Right cardiac atrium (tissue), 5 donors: ENCODE measurements at regions not wholly inside any gene's neighbourhood (a gene's known extent, or its start where the extent isn't known, plus 50 kb on each side); places are given as distances from the start of the nearest gene placed in this dataset.
"Not testable (repeated sequence)": the region's sequence is repeated elsewhere in the genome, so short reads cannot be mapped to it uniquely, and the experiment has no call there.

ENCODE experiments used
- ATAC-seq, 2 donors: fragments of 200-7000 bp; cut with Tn5 transposase; one replicate each; pipeline versions ENCODE4 v1.8.0 to v1.9.1; 2020; ENCODE audit warnings: moderate library complexity in 2 of 2, mild to moderate bottlenecking in 1 of 2
- DNase-seq, 3 donors: peaks; one replicate each; pipeline ENCODE4 v3.0.0-alpha.2; 2020
- H3K27ac ChIP-seq: one replicate; pipeline ENCODE4 v1.5.1; 2013; ENCODE audit warnings: mild to moderate bottlenecking, low read length, control low read depth, moderate library complexity
- H3K27me3 ChIP-seq: one replicate; pipeline ENCODE4 v1.6.1; 2013; ENCODE audit not compliant: control insufficient read depth, insufficient read depth
- H3K4me1 ChIP-seq: one replicate; pipeline ENCODE4 v1.6.1; 2013; ENCODE audit warnings: low read length; ENCODE audit not compliant: control insufficient read depth, insufficient read depth
- H3K4me3 ChIP-seq: one replicate; pipeline ENCODE4 v1.5.1; 2013; ENCODE audit warnings: low read length, control low read depth
- H3K9me3 ChIP-seq: one replicate; pipeline ENCODE4 v1.6.1; 2013; ENCODE audit warnings: low read length; ENCODE audit not compliant: control insufficient read depth
- WGBS: extraction: QIAGEN DNeasy Blood & Tissue Kit; methylation state at CpG from one replicate; pipeline ENCODE4 v1.1.7; 2013; 5-methylcytosine and 5-hydroxymethylcytosine counted together
- intact Hi-C, 4 donors: fragments of 100-400 bp; cut with DNase I; formaldehyde crosslinking; loops; one replicate each; pipeline versions ENCODE4 v1.11.0 to v1.14.0; 2022 to 2023
- donor health status: healthy with polysubstance abuse.
- donor health status: DM: no; HTN: yes; CAD: no.
- donor health status: DM: no; HTN: no; CAD: no.
- donor health status: DM: no; HTN: yes; CAD: no; lungs with severe emphysema.
- donor health status: DM: yes; HTN: yes; CAD: no.

DNA sequence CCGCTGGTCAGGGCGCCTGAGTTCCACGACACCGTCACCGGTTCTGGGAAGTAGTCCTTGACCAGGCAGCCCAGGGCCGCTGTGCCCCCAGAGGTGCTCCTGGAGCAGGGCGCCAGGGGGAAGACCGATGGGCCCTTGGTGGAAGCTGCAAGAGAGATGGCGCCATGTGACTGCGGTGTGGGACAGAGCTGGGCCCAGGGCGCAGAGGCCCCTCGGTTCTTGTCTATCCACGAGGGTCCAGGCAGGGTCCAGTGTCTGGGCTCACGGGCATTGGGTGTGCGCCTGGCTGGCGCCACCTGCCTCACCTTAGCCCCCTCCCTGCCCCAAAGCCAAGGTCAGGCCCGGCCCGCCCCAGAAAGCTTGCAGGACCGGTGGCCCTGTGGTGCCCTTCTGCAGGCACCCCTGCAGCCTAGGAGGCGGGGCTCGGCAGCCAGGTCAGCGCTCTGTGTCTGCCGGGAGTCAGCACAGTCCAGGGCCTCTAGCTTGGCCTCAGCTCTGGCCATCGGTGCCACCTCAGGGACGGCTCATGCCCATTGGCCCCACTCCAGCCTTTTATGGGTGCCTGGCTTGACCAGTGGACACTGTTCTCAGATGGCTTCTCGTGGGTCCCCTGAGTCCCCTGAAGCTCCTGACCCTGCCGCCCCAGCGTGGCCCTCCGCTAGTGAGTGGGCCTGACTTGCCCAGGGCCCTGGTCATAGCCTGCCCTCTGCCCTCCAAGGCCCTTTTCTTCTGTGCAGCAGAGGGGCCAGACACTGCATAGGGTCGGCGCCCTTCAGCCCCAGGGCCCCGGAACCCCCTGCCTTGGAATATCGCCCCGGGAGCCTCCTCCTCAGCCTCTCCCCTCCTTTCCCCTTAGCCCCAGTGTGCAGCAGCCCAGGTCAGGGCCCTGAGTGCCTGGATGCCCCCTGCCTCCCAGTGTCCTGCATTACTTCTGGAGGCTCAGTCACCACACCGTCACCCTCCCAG is 245.2 kb downstream of the TMEM121 start:
- intact Hi-C loops, H3K27me3 ChIP-seq, H3K4me1 ChIP-seq, H3K9me3 ChIP-seq, H3K27ac ChIP-seq, H3K4me3 ChIP-seq: not testable (repeated sequence)
- peak in 1 of 3 donors; percentile 16 for DNase-seq
- 79% methylated on average over 25 of the region's 35 CpGs for WGBS
- peak; percentile 42 to 57 for ATAC-seq

DNA sequence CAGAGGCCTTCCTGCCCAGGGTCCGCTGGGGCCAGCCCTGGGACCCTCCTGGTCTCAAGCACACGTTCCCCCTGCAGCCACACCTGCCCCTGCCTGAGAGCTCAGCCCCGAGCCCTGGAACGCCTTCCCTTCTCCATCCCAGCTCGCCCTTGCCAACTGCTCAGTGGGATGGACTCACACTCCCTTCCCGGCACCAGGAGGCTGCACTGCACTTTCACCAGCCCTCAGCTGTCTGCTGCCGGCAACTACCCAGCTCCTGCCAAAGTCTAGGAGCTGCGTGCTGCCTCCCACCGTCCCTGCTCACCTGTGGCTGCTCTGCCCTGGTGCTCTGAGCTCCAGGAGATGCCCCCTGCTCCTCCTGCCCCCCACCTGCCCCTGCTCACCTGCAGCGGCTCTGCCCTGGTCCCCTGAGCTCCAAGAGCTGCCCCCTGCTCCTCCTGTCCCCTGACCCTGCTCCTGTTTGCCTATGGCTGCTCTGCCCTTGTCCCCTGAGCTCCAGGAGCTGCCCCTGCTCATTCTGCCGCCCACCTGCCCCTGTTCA is 246.4 kb downstream of the TMEM121 start:
- intact Hi-C loops, ATAC-seq: not testable (repeated sequence)

DNA sequence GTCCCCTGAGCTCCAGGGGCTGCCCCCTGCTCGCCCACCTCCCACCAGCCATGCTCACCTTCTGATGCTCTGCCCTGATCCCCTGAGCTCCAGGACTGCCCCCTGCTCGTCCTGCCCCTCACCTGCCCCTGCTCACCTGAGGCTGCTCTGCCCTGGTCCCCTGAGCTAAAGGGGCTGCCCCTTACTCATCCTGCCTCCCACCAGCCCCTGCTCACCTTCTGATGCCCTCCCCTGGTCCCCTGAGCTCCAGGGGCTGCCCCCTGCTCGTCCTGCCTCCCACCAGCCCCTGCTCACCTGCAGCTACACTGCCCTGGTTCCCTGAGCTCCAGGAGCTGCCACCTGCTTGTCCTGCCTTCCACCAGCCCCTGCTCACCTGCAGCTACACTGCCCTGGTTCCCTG is 247.2 kb downstream of the TMEM121 start:
- no peaks in the 10 kb centered on the region for H3K27me3 ChIP-seq
- H3K4me3 ChIP-seq: no peak overlapping the region
- no peaks in the 10 kb centered on the region for H3K4me1 ChIP-seq
- WGBS: 42% methylated on average over 3 of the region's 3 CpGs
- DNase-seq (no peak), ATAC-seq (no peak)
- no peak overlapping the region for H3K27ac ChIP-seq
- no peaks in the 10 kb centered on the region for H3K9me3 ChIP-seq
- intact Hi-C loops: no loop called here

More for the DNA sequence above, 246.4 kb downstream of the TMEM121 start:
- WGBS: 65% methylated on average over 11 of the region's 11 CpGs
- DNase-seq, H3K27me3 ChIP-seq, H3K9me3 ChIP-seq, H3K4me3 ChIP-seq, H3K4me1 ChIP-seq, H3K27ac ChIP-seq: not testable (repeated sequence)

DNA sequence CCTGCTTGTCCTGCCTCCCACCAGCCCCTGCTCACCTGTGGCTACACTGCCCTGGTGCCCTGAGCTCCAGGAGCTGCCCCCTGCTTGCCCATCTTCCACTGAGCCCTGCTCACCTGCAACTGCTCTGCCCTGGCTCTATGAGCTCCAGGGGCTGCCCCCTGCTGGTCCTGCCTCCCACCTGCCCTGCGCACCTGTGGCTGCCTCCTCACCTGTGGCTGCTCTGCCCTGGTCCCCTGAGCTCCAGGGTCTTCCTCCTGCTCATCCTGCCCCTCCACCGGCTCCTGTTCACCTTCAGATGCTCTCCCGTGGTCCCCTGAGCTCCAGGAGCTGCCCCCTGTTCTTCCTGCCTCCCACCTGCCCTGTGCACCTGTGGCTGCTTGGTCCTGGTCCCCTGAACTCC is 247.6 kb downstream of the TMEM121 start:
- no peaks in the 10 kb centered on the region for H3K27me3 ChIP-seq
- intact Hi-C loops: no loop called here
- no peaks in the 10 kb centered on the region for H3K9me3 ChIP-seq
- H3K4me3 ChIP-seq: no peak overlapping the region
- ATAC-seq (no peak), DNase-seq (no peak)
- H3K4me1 ChIP-seq: no peaks in the 10 kb centered on the region
- H3K27ac ChIP-seq: no peak overlapping the region
- 76% methylated on average over 3 of the region's 3 CpGs for WGBS

DNA sequence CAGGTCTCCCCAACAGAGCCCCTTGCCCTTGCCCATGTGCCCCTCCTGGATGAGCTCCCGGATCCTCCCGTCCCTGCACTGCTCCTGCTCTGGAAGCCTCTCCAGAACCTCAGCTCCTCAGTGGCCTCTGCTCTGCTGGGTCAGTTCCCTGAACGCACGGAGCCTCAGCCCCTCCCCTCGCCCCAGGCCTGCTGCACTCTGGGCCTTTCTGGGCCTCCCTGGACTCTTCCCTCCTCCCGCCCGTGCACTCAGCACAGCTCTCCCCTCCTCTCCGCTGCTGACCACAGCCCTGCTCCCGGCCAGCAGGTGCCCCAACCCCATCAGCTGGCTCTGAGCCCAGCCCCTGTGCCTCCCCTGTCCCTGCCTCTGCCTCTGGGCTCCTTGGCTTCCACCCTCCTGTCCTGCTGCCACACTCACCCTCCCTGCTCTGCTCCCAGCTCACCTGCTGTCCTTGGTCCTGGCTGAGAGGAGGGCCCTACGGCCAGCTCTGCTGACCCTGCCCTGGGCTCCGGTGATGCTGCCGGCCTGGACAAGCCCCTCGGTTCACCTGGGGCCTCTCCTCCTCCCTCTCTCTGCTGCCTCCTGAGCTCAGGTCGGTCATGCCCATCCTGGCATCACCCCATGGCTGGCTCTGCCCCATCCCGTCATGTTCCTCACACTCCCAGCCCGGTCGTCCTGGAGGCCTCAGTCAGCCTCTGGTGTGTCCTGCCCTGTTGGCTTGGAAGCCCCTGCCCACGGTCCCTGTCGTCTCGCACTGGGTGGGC is 248.4 kb downstream of the TMEM121 start:
- ATAC-seq: peak in 1 of 2 donors; percentile 22
- DNase-seq, H3K4me1 ChIP-seq, H3K4me3 ChIP-seq, H3K9me3 ChIP-seq, intact Hi-C loops, H3K27ac ChIP-seq, H3K27me3 ChIP-seq: not testable (repeated sequence)
- 75% methylated on average over 17 of the region's 20 CpGs for WGBS

DNA sequence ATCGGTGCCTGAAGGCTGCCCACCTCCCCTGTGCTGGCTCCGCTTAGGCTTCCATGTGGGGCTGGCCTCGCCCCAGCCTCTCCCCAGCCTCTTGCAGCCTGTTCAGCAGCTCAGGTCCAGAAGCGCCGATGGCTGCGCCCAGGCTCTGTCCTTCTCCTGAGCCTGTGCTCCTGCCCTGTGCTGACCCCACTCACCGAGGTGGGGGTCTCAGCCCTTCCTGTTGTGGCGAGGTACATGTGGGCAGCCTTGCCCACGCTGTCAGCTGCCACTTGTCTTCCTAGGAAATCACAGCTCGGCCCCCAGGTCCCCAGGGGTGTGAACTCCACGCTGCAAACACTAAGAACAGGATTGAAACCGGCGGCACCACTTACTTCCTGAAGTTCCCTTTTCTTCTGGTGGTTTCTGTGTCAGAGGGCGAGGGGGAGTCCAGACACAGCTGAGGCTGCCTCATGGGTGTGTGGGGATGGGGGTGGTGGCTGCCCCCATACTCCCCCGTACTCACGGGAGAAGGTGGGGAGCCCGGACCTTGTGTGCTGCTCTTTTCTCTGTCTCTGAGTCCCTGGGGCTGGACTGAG is 249.1 kb downstream of the TMEM121 start:
- DNase-seq, H3K27me3 ChIP-seq, intact Hi-C loops, H3K9me3 ChIP-seq, H3K4me1 ChIP-seq, H3K27ac ChIP-seq, H3K4me3 ChIP-seq: not testable (repeated sequence)
- WGBS: 62% methylated on average over 17 of the region's 17 CpGs
- peak in 1 of 2 donors; percentile 21 for ATAC-seq

DNA sequence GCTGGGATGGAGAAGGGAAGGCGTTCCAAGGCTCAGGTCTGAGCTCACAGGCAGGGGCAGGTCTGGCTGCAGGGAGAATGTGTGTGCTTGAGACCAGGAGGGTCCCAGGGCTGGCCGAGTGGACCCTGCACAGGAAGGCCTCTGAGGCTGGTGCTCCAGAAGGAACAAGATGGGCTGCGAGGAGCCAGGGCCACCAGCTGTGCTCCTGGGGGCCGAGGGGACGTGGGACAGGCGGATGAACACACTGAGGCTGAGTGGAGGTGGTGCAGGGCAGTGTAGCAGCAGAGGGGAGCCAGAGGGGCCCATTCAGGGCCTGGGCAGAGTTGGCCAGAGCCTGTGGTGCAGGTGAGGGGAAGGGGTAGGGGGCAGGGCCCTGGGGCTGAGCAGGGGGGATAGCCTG is 249.7 kb downstream of the TMEM121 start:
- H3K4me3 ChIP-seq, H3K4me1 ChIP-seq, H3K27me3 ChIP-seq, ATAC-seq, H3K9me3 ChIP-seq, H3K27ac ChIP-seq, DNase-seq, intact Hi-C loops: not testable (repeated sequence)
- WGBS: 73% methylated on average over 6 of the region's 6 CpGs

DNA sequence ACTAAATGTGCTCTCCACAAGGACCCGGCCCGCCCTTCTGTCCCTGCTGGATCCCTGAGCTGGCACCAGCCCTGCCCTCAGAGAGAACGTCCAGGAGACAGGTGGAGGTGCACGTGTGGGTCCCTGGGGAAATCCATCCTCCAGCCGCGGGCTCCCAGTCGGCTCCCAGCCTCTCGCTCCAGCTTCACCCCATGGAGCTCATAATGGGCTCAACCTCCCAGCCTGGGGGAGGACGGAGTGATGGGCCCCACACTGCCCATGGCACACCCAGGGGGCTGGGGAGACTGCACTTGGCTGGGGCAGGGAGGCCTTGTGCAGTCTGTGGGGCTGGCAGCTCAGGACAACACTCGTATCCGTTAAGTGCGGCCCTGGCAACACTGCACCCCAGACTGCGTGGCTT is 250.5 kb downstream of the TMEM121 start:
- DNase-seq (no peak), ATAC-seq (no peak)
- intact Hi-C loops: no loop called here
- no peaks in the 10 kb centered on the region for H3K9me3 ChIP-seq
- H3K27ac ChIP-seq: no peak overlapping the region
- H3K4me1 ChIP-seq: no peaks in the 10 kb centered on the region
- no peaks in the 10 kb centered on the region for H3K27me3 ChIP-seq
- no peak overlapping the region for H3K4me3 ChIP-seq
- 85% methylated on average over 13 of the region's 13 CpGs for WGBS

DNA sequence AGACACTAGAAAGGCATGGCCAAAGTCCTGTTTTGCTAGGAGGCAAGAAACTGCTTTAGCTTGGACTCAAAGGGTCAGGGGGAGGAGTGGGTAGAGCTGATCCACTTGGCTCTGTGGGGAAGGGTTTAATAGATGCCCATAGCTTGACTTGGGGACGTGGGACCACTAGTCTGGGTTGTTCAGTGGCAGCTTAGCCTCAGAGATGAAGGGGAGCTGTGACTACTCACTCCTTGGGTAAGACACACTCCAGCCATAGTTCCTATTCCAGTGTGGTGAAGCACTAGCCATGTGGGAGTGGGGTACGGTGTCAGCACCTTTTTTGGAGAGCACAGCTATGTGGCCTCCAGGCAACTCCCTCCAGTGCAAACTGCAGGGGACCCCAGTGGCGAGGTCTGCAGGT is 257.3 kb downstream of the TMEM121 start:
- intact Hi-C loops: no loop called here
- Histone ChIP-seq H3K9me3 (no peaks in the 10 kb centered on the region), H3K4me3 (no peak overlapping the region), H3K27ac (no peak overlapping the region), H3K27me3 (no peaks in the 10 kb centered on the region), H3K4me1 (no peaks in the 10 kb centered on the region)
- DNase-seq (no peak), ATAC-seq (no peak)
- 54% methylated on average over 3 of the region's 3 CpGs for WGBS

DNA sequence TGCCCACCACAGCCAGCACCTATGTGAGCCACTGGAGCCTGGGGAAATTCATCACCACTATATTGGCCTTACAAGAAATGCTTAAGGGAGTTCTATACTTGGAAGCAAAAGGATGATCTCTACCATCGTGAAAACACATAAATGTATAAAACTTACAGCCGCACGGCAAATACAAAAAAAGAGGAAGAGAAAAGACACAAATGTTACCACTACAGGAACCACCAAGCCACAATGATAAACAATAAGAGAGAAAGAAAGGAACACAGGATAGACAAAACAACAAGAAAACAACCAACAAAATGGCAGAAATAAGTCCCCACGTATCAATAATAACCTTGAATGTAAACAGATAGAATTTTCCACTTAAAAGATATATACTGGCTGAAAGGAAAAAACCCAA is 267.5 kb downstream of the TMEM121 start:
- DNase-seq: no peak
- no peak overlapping the region for H3K4me3 ChIP-seq
- no peak overlapping the region for H3K27ac ChIP-seq
- H3K27me3 ChIP-seq: no peaks in the 10 kb centered on the region
- intact Hi-C loops: no loop called here
- ATAC-seq: no peak
- WGBS: 86% methylated on average over 4 of the region's 4 CpGs
- H3K9me3 ChIP-seq: no peaks in the 10 kb centered on the region
- no peaks in the 10 kb centered on the region for H3K4me1 ChIP-seq

DNA sequence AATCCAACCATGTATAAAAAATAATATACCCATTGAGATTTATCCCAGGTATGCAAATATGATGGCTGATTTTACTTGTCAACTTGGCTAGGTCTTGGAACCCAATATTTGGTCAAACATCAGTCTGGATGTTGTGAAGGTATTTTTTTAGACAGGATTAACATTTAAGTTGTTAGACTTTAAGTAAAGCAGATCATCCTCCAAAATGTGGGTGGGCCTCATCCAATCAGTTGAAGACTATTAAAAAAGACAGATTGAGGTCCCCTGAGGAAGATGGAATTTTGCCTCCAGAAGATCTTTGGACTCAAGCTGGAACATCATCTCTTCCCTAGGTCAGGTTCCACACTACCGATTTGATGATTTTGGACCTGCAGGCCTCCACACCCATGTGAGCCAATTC is 271.2 kb downstream of the TMEM121 start:
- intact Hi-C loops: no loop called here
- Histone ChIP-seq H3K4me1 (no peaks in the 10 kb centered on the region), H3K9me3 (no peaks in the 10 kb centered on the region), H3K4me3 (no peak overlapping the region), H3K27ac (no peak overlapping the region), H3K27me3 (no peaks in the 10 kb centered on the region)
- 85% methylated on average over 1 of the region's 1 CpG for WGBS
- no peak for DNase-seq
- ATAC-seq: no peak
